IPS-20b (cell line): ENCODE measurements at regions not wholly inside any gene's neighbourhood (a gene's known extent, or its start where the extent isn't known, plus 50 kb on each side); places are given as distances from the start of the nearest gene placed in this dataset.

Source experiments
- H3K27ac ChIP-seq: one replicate; pipeline ENCODE4 v1.5.1; 2013; ENCODE audit warnings: low read length
- H3K27me3 ChIP-seq: 2 replicates; pipeline ENCODE4 v1.6.1; 2013; ENCODE audit warnings: mild to moderate bottlenecking, low read length, inconsistent platforms; ENCODE audit not compliant: insufficient read depth
- H3K36me3 ChIP-seq: 2 replicates; pipeline ENCODE4 v1.6.1; 2013; ENCODE audit warnings: low read depth, mild to moderate bottlenecking, inconsistent platforms, low read length, moderate library complexity; ENCODE audit not compliant: insufficient read depth
- H3K4me1 ChIP-seq: 2 replicates; pipeline ENCODE4 v1.6.1; 2013; ENCODE audit warnings: mild to moderate bottlenecking, control low read depth, inconsistent platforms, low read length, moderate library complexity; ENCODE audit not compliant: insufficient read depth
- H3K4me3 ChIP-seq: 2 replicates; pipeline ENCODE4 v1.5.1; 2013; ENCODE audit warnings: mild to moderate bottlenecking, low read length, inconsistent platforms
- H3K9ac ChIP-seq: 2 replicates; pipeline ENCODE4 v1.6.1; 2013; ENCODE audit warnings: low read depth, mild to moderate bottlenecking, inconsistent platforms, low read length, moderate library complexity
- H3K9me3 ChIP-seq: 2 replicates; pipeline ENCODE4 v1.6.1; 2013; ENCODE audit warnings: mild to moderate bottlenecking, low read depth, low read length, inconsistent platforms; ENCODE audit not compliant: insufficient read depth

- peaks cover 4% of the 10 kb centered on the region; the same call in 1 of the 2 replicates for H3K27me3 ChIP-seq
- no peaks in the 10 kb centered on the region for H3K36me3 ChIP-seq
- H3K9me3 ChIP-seq: no peaks in the 10 kb centered on the region
- no peak overlapping the region for H3K27ac ChIP-seq
- peaks cover 12% of the 10 kb centered on the region; the same call in 1 of the 2 replicates for H3K4me1 ChIP-seq
- H3K4me3 ChIP-seq: no peak overlapping the region
- no peak overlapping the region for H3K9ac ChIP-seq
These were observed 61.0 kb upstream of the BASP1 start for GRCh38 chr5:17156463-17156862.

- H3K9ac ChIP-seq: no peak overlapping the region
These were observed 60.1 kb upstream of the BASP1 start for GRCh38 chr5:17157294-17157693.

GRCh38 chr5:17157916-17158529, 59.4 kb upstream of the BASP1 start:
- no peak overlapping the region for H3K9ac ChIP-seq
- H3K27ac ChIP-seq: no peak overlapping the region
- no peak overlapping the region for H3K4me3 ChIP-seq
- no peaks in the 10 kb centered on the region for H3K9me3 ChIP-seq
- H3K4me1 ChIP-seq: no peaks in the 10 kb centered on the region
- H3K36me3 ChIP-seq: no peaks in the 10 kb centered on the region
- peaks cover 4% of the 10 kb centered on the region; the same call in 1 of the 2 replicates for H3K27me3 ChIP-seq

More at GRCh38 chr5:17157294-17157693, 60.1 kb upstream of the BASP1 start:
- H3K27ac ChIP-seq: no peak overlapping the region
- no peaks in the 10 kb centered on the region for H3K36me3 ChIP-seq
- peaks cover 4% of the 10 kb centered on the region; the same call in 1 of the 2 replicates for H3K27me3 ChIP-seq
- H3K9me3 ChIP-seq: no peaks in the 10 kb centered on the region
- H3K4me1 ChIP-seq: peaks cover 3% of the 10 kb centered on the region; the same call in 1 of the 2 replicates
- no peak overlapping the region for H3K4me3 ChIP-seq

- Histone ChIP-seq H3K27me3 (peaks cover 2% of the 10 kb centered on the region; the same call in 1 of the 2 replicates), H3K4me1 (peaks cover 9% of the 10 kb centered on the region; the same call in 1 of the 2 replicates), H3K4me3 (no peak overlapping the region), H3K27ac (no peak overlapping the region), H3K9ac (no peak overlapping the region), H3K36me3 (no peaks in the 10 kb centered on the region), H3K9me3 (no peaks in the 10 kb centered on the region)
These were observed 56.7 kb upstream of the BASP1 start for GRCh38 chr5:17160756-17161040.

GRCh38 chr5:17161662-17162061, 55.8 kb upstream of the BASP1 start:
- Histone ChIP-seq H3K36me3 (no peaks in the 10 kb centered on the region), H3K9me3 (no peaks in the 10 kb centered on the region), H3K27me3 (no peaks in the 10 kb centered on the region), H3K27ac (no peak overlapping the region), H3K4me3 (no peak overlapping the region), H3K9ac (no peak overlapping the region), H3K4me1 (peaks cover 9% of the 10 kb centered on the region; the same call in 1 of the 2 replicates)

- H3K9me3 ChIP-seq: no peaks in the 10 kb centered on the region
- H3K36me3 ChIP-seq: no peaks in the 10 kb centered on the region
- H3K4me1 ChIP-seq: peaks cover 16% of the 10 kb centered on the region; the same call in 1 of the 2 replicates
- H3K27ac ChIP-seq: no peak overlapping the region
- no peak overlapping the region for H3K9ac ChIP-seq
- H3K4me3 ChIP-seq: no peak overlapping the region
- H3K27me3 ChIP-seq: no peaks in the 10 kb centered on the region
These were observed 54.2 kb upstream of the BASP1 start for GRCh38 chr5:17163221-17163620.

- Histone ChIP-seq H3K9ac (no peak overlapping the region), H3K4me3 (no peak overlapping the region)
These were observed 50.1 kb upstream of the BASP1 start for GRCh38 chr5:17167171-17167891.

More at GRCh38 chr5:17167171-17167891, 50.1 kb upstream of the BASP1 start:
- H3K36me3 ChIP-seq: no peaks in the 10 kb centered on the region
- no peaks in the 10 kb centered on the region for H3K27me3 ChIP-seq
- no peak overlapping the region for H3K27ac ChIP-seq
- peaks cover 20% of the 10 kb centered on the region; the same call in 1 of the 2 replicates for H3K4me1 ChIP-seq
- H3K9me3 ChIP-seq: no peaks in the 10 kb centered on the region
